ENCODE measurements at regions not wholly inside any gene's neighbourhood (a gene's known extent, or its start where the extent isn't known, plus 50 kb on each side); places are given as distances from the start of the nearest gene placed in this dataset.

GRCh38 chr12:125573271-125573670 lies 508.0 kb downstream of the AACS start:
- CTCF ChIA-PET: no interaction called here
- no peaks in the 10 kb centered on the region for H3K27me3 Mint-ChIP-seq
- no peak overlapping the region for H3K4me3 Mint-ChIP-seq
- TF ChIP-seq CTCF (IDR thresholded peaks at IDR 0.05): no peak
- no peak for ATAC-seq
- POLR2A ChIA-PET: no interaction called here
- H3K4me1 Mint-ChIP-seq (ENCODE audit: low read depth): no peaks in the 10 kb centered on the region
- H3K27ac Mint-ChIP-seq: no peak overlapping the region
- H3K9me3 Mint-ChIP-seq: peaks cover 6% of the 10 kb centered on the region
- DNase-seq: no peak
- intact Hi-C loops (cut with micrococcal nuclease): no loop called here
- no peaks in the 10 kb centered on the region for H3K36me3 Mint-ChIP-seq (ENCODE audit: low read depth)

GRCh38 chr12:125577334-125577733 lies 512.1 kb downstream of the AACS start:
- ChIA-PET POLR2A (no interaction called here), CTCF (no interaction called here)
- H3K9me3 Mint-ChIP-seq: peaks cover 17% of the 10 kb centered on the region
- ATAC-seq (no peak), DNase-seq (no peak)
- no peaks in the 10 kb centered on the region for H3K27me3 Mint-ChIP-seq
- H3K4me1 Mint-ChIP-seq (ENCODE audit: low read depth): no peaks in the 10 kb centered on the region
- no peak overlapping the region for H3K4me3 Mint-ChIP-seq
- H3K27ac Mint-ChIP-seq: no peak overlapping the region
- no peak for TF ChIP-seq CTCF (IDR thresholded peaks at IDR 0.05)
- intact Hi-C loops (cut with micrococcal nuclease): no loop called here
- no peaks in the 10 kb centered on the region for H3K36me3 Mint-ChIP-seq (ENCODE audit: low read depth)

GRCh38 chr12:125579916-125580315 lies 514.7 kb downstream of the AACS start:
- intact Hi-C loops (cut with micrococcal nuclease): no loop called here
- Mint-ChIP-seq H3K36me3 (ENCODE audit: low read depth) (no peaks in the 10 kb centered on the region), H3K27me3 (no peaks in the 10 kb centered on the region), H3K27ac (no peak overlapping the region), H3K9me3 (peaks cover 17% of the 10 kb centered on the region), H3K4me3 (no peak overlapping the region), H3K4me1 (ENCODE audit: low read depth) (no peaks in the 10 kb centered on the region)
- TF ChIP-seq CTCF (IDR thresholded peaks at IDR 0.05): no peak
- POLR2A ChIA-PET: no interaction called here
- DNase-seq (no peak), ATAC-seq (no peak)
- CTCF ChIA-PET: interaction anchor here (0.9 kb wide), 1 partner anchor 102 kb away, joined by 3 read pairs; no protein-coding TSS in a partner anchor

- intact Hi-C loops (cut with micrococcal nuclease): no loop called here
- Mint-ChIP-seq H3K9me3 (peaks cover 14% of the 10 kb centered on the region), H3K36me3 (ENCODE audit: low read depth) (no peaks in the 10 kb centered on the region), H3K27me3 (no peaks in the 10 kb centered on the region), H3K4me3 (no peak overlapping the region), H3K4me1 (ENCODE audit: low read depth) (no peaks in the 10 kb centered on the region), H3K27ac (no peak overlapping the region)
- DNase-seq (no peak), ATAC-seq (no peak)
- TF ChIP-seq CTCF (IDR thresholded peaks at IDR 0.05): no peak
- ChIA-PET CTCF (no interaction called here), POLR2A (no interaction called here)
Observed at GRCh38 chr12:125583071-125583470, 517.8 kb downstream of the AACS start.

- DNase-seq (no peak), ATAC-seq (no peak)
- ChIA-PET CTCF (no interaction called here), POLR2A (no interaction called here)
- H3K4me1 Mint-ChIP-seq (ENCODE audit: low read depth): no peaks in the 10 kb centered on the region
- intact Hi-C loops (cut with micrococcal nuclease): no loop called here
- peaks cover 1% of the 10 kb centered on the region for H3K9me3 Mint-ChIP-seq
- H3K4me3 Mint-ChIP-seq: no peak overlapping the region
- no peak overlapping the region for H3K27ac Mint-ChIP-seq
- H3K27me3 Mint-ChIP-seq: no peaks in the 10 kb centered on the region
- no peaks in the 10 kb centered on the region for H3K36me3 Mint-ChIP-seq (ENCODE audit: low read depth)
- no peak for TF ChIP-seq CTCF (IDR thresholded peaks at IDR 0.05)
Observed at GRCh38 chr12:125586441-125586840, 521.2 kb downstream of the AACS start.
